ENCODE measurements at regions not wholly inside any gene's neighbourhood (a gene's known extent, or its start where the extent isn't known, plus 50 kb on each side); places are given as distances from the start of the nearest gene placed in this dataset.
A peak's percentile ranks its signal among the peaks of the same experiment; 100 is the strongest.

DNA sequence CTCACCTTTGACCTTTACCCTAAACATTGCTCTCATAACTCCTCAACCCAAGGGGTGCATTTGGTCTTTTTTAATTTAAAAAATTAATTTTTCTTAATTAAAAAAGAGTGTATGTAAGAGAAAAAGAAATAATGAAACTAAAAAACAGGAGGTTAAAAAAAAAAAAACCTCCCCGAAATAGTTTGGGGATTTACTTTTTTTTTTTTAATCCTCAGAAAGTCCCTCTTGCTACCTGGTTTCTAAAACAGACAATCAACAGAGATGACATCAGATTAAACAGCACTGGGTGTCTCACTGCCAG, 301.3 kb downstream of the SOX9 start:
- TF ChIP-seq, protein P1, sequence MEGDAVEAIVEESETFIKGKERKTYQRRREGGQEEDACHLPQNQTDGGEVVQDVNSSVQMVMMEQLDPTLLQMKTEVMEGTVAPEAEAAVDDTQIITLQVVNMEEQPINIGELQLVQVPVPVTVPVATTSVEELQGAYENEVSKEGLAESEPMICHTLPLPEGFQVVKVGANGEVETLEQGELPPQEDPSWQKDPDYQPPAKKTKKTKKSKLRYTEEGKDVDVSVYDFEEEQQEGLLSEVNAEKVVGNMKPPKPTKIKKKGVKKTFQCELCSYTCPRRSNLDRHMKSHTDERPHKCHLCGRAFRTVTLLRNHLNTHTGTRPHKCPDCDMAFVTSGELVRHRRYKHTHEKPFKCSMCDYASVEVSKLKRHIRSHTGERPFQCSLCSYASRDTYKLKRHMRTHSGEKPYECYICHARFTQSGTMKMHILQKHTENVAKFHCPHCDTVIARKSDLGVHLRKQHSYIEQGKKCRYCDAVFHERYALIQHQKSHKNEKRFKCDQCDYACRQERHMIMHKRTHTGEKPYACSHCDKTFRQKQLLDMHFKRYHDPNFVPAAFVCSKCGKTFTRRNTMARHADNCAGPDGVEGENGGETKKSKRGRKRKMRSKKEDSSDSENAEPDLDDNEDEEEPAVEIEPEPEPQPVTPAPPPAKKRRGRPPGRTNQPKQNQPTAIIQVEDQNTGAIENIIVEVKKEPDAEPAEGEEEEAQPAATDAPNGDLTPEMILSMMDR (IDR thresholded peaks at IDR 0.05; ENCODE audit: low read depth, low read length), result no peak
- in situ Hi-C loops (cut with HindIII; ENCODE audit: low sequenced_read_pairs), result no loop called here
- no peak overlapping the region for H3K4me3 ChIP-seq (ENCODE audit: low read depth, low read length)

GRCh38 chr17:72422505-72423285, 301.9 kb downstream of the SOX9 start:
- in situ Hi-C loops (cut with HindIII; ENCODE audit: low sequenced_read_pairs), result no loop called here
- peak; percentile 91 for DNase-seq (ENCODE audit: low read depth, low spot score)
- TF ChIP-seq, protein P1 (IDR thresholded peaks at IDR 0.05; ENCODE audit: low read depth, low read length), result no peak

More for the DNA sequence above, 301.3 kb downstream of the SOX9 start:
- no peak for DNase-seq (ENCODE audit: low read depth, low spot score)

GRCh38 chr17:72423286-72423589, 302.4 kb downstream of the SOX9 start:
- DNase-seq (ENCODE audit: low read depth, low spot score), result no peak
- in situ Hi-C loops (cut with HindIII; ENCODE audit: low sequenced_read_pairs), result no loop called here
- no peak overlapping the region for H3K4me3 ChIP-seq (ENCODE audit: low read depth, low read length)
- TF ChIP-seq, protein P1 (IDR thresholded peaks at IDR 0.05; ENCODE audit: low read depth, low read length), result no peak

More at GRCh38 chr17:72422505-72423285, 301.9 kb downstream of the SOX9 start:
- H3K4me3 ChIP-seq (ENCODE audit: low read depth, low read length), result no peak overlapping the region

- in situ Hi-C loops (cut with HindIII; ENCODE audit: low sequenced_read_pairs), result no loop called here
- no peak for DNase-seq (ENCODE audit: low read depth, low spot score)
- TF ChIP-seq, protein P1 (IDR thresholded peaks at IDR 0.05; ENCODE audit: low read depth, low read length), result no peak
- H3K4me3 ChIP-seq (ENCODE audit: low read depth, low read length), result no peak overlapping the region
Measured at GRCh38 chr17:72423718-72424117, 302.9 kb downstream of the SOX9 start.

GRCh38 chr17:72424505-72425117, 303.8 kb downstream of the SOX9 start:
- TF ChIP-seq, protein P1 (IDR thresholded peaks at IDR 0.05; ENCODE audit: low read depth, low read length), result no peak
- no peak overlapping the region for H3K4me3 ChIP-seq (ENCODE audit: low read depth, low read length)
- in situ Hi-C loops (cut with HindIII; ENCODE audit: low sequenced_read_pairs), result no loop called here
- no peak for DNase-seq (ENCODE audit: low read depth, low spot score)

DNA sequence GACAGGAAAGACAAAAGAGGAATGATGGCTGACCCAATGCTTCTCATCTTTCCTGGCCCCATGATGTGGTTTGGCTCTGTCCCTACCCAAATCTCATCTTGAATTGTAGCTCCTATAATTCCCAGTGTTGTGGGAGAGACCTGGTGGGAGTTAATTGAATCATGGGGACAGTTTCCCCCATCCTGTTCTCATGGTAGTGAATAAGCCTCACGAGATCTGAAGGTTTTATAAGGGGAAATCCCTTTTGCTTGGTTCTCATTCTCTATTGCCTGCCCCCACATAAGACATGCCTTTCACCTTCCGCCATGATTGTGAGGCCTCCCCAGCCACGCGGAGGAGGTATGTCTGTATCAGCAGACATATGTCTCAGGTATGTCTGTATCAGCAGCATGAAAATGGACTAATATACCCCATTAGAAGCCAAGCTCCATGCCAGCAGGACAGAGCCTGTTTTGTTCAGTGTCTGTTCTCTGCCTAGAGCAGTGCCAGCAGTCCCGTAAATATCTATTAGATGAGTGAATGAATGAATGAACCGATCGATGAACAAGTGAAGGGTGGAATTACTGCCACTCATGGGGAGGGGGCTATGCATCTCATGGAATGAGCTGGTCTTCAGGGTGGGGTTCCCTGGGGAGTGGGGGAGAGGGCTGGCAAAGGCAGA, 304.4 kb downstream of the SOX9 start:
- no peak for DNase-seq (ENCODE audit: low read depth, low spot score)
- no peak overlapping the region for H3K4me3 ChIP-seq (ENCODE audit: low read depth, low read length)
- TF ChIP-seq, protein P1 (IDR thresholded peaks at IDR 0.05; ENCODE audit: low read depth, low read length), result no peak
- in situ Hi-C loops (cut with HindIII; ENCODE audit: low sequenced_read_pairs), result no loop called here
